ENCODE measurements at regions not wholly inside any gene's neighbourhood (a gene's known extent, or its start where the extent isn't known, plus 50 kb on each side); places are given as distances from the start of the nearest gene placed in this dataset.
A peak's percentile ranks its signal among the peaks of the same experiment; 100 is the strongest.

DNA sequence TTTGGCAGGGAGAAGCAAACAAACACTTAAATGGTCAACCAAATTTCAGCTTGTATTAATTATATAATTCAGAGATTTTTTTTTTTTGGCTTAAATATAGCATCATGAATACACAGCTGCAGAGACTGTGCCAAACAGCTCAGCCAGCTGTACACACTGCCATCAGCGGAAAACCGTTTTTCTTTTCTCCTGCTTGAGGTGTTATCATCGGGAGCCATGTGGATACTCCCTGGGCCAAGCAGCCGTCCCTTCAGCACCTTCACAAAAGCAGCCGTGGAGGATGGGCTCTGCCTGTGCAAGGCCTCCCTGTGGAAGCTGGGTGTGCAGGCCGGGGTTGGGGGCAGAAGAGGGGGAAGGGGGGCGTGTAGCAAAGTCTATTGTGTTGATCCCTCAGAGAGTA is 85.0 kb downstream of the NUF2 start:
- no peak for DNase-seq (ENCODE audit: low read depth)
- H3K4me3 ChIP-seq (ENCODE audit: control insufficient read depth, low read depth, low read length) = no peak overlapping the region
- no peak for TF ChIP-seq CTCF (conservative IDR thresholded peaks at IDR 0.05; ENCODE audit: control insufficient read depth, insufficient read depth, low read depth, low read length)

DNA sequence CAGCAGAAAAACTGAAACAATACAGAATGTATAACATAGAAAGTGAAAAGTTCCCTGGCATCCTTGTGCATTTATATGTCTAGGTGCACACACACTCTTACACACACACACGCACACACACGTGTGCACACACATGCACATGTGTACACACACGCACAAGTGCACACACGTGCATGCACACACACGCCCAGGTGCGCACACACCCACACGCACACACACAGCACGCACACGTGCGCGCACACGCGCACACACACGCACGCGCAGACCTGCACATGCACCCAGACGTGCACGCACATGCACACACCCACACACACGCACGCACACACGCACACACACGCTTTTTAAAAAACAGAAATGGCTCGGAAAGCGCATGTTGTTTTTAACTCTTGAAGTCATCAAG is 86.5 kb downstream of the NUF2 start:
- no peak overlapping the region for H3K4me3 ChIP-seq (ENCODE audit: control insufficient read depth, low read depth, low read length)
- no peak for DNase-seq (ENCODE audit: low read depth)
- no peak for TF ChIP-seq CTCF (conservative IDR thresholded peaks at IDR 0.05; ENCODE audit: control insufficient read depth, insufficient read depth, low read depth, low read length)

GRCh38 chr1:163410073-163410999 is 88.6 kb downstream of the NUF2 start:
- peak; percentile 86 for TF ChIP-seq CTCF (conservative IDR thresholded peaks at IDR 0.05; ENCODE audit: control insufficient read depth, insufficient read depth, low read depth, low read length)
- H3K4me3 ChIP-seq (ENCODE audit: control insufficient read depth, low read depth, low read length) = no peak overlapping the region
- DNase-seq (ENCODE audit: low read depth) = peak; percentile 62

- no peak for DNase-seq (ENCODE audit: low read depth)
- no peak overlapping the region for H3K4me3 ChIP-seq (ENCODE audit: control insufficient read depth, low read depth, low read length)
- no peak for TF ChIP-seq CTCF (conservative IDR thresholded peaks at IDR 0.05; ENCODE audit: control insufficient read depth, insufficient read depth, low read depth, low read length)
These were observed 90.5 kb downstream of the NUF2 start for GRCh38 chr1:163412221-163412620.

- no peak overlapping the region for H3K4me3 ChIP-seq (ENCODE audit: control insufficient read depth, low read depth, low read length)
- TF ChIP-seq CTCF (conservative IDR thresholded peaks at IDR 0.05; ENCODE audit: control insufficient read depth, insufficient read depth, low read depth, low read length) = no peak
- no peak for DNase-seq (ENCODE audit: low read depth)
These were observed 93.0 kb downstream of the NUF2 start for GRCh38 chr1:163414778-163415177.

DNA sequence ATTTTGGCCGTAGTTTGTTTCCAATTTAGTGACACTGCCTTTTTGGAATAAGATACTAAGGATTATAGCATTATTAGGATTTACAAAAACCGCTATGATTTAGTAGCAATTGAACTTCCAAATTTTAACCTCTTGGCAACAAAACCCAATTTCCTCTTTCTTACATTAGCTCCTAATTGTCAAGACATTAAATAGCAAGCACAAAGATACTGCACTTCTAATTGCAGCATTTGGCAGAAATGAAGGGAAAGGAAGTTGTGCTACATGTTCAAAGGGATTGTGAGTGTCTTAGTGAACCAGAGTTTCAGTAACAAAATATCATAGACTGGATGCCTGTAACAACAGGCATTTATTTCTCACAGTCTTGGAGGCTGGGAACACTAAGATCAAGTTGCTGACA is 99.9 kb downstream of the NUF2 start:
- no peak for TF ChIP-seq CTCF (conservative IDR thresholded peaks at IDR 0.05; ENCODE audit: control insufficient read depth, insufficient read depth, low read depth, low read length)
- no peak for DNase-seq (ENCODE audit: low read depth)
- no peak overlapping the region for H3K4me3 ChIP-seq (ENCODE audit: control insufficient read depth, low read depth, low read length)

Data from fibroblast of mammary gland (primary cell).